Muscle of back (tissue), 3 donors: ENCODE measurements at regions not wholly inside any gene's neighbourhood (a gene's known extent, or its start where the extent isn't known, plus 50 kb on each side); places are given as distances from the start of the nearest gene placed in this dataset.

Experiments used
- DNase-seq, 3 donors: peaks; one replicate each; pipeline versions ENCODE4 v3.0.0 to v3.0.0-alpha.2; 2013

- no peak for DNase-seq
These were observed 246.7 kb downstream of the HS3ST3A1 start for GRCh38 chr17:13355054-13355453.

- DNase-seq: no peak
These were observed 248.1 kb downstream of the HS3ST3A1 start for GRCh38 chr17:13353590-13353989.

- DNase-seq: no peak
These were observed 248.8 kb downstream of the HS3ST3A1 start for GRCh38 chr17:13352747-13353415.

- peak in 1 of 3 donors; percentile 14 for DNase-seq
These were observed 250.7 kb downstream of the HS3ST3A1 start for GRCh38 chr17:13351046-13351445.

- no peak for DNase-seq
These were observed 251.3 kb downstream of the HS3ST3A1 start for GRCh38 chr17:13350466-13350865.

GRCh38 chr17:13346996-13347762, 254.6 kb downstream of the HS3ST3A1 start:
- DNase-seq: peak in 1 of 3 donors; percentile 95

- DNase-seq: no peak
These were observed 255.1 kb downstream of the HS3ST3A1 start for GRCh38 chr17:13346592-13346991.

- DNase-seq: peak in 1 of 3 donors; percentile 93
These were observed 255.6 kb downstream of the HS3ST3A1 start for GRCh38 chr17:13346081-13346533.

GRCh38 chr17:13338421-13338820, 263.3 kb downstream of the HS3ST3A1 start:
- no peak for DNase-seq

GRCh38 chr17:13337864-13338371, 263.8 kb downstream of the HS3ST3A1 start:
- peak; percentile 63 to 82 (median 65) for DNase-seq

GRCh38 chr17:13337151-13337550, 264.6 kb downstream of the HS3ST3A1 start:
- peak in 1 of 3 donors; percentile 49 for DNase-seq

GRCh38 chr17:13334374-13334773, 267.4 kb downstream of the HS3ST3A1 start:
- no peak for DNase-seq

GRCh38 chr17:13333661-13334060, 268.1 kb downstream of the HS3ST3A1 start:
- DNase-seq: no peak

GRCh38 chr17:13332207-13332606, 269.5 kb downstream of the HS3ST3A1 start:
- no peak for DNase-seq

GRCh38 chr17:13329421-13329820, 272.3 kb downstream of the HS3ST3A1 start:
- no peak for DNase-seq

GRCh38 chr17:13323990-13324389, 277.7 kb downstream of the HS3ST3A1 start:
- DNase-seq: no peak

GRCh38 chr17:13321951-13322701, 279.6 kb downstream of the HS3ST3A1 start:
- DNase-seq: no peak

GRCh38 chr17:13320046-13320785, 281.5 kb downstream of the HS3ST3A1 start:
- DNase-seq: peak in 2 of 3 donors; percentile 20 to 29

- no peak for DNase-seq
These were observed 285.1 kb downstream of the HS3ST3A1 start for GRCh38 chr17:13316657-13317056.

- peak in 1 of 3 donors; percentile 61 for DNase-seq
These were observed 290.4 kb downstream of the HS3ST3A1 start for GRCh38 chr17:13311306-13311705.

- no peak for DNase-seq
These were observed 290.9 kb downstream of the HS3ST3A1 start for GRCh38 chr17:13310858-13311257.
